ENCODE measurements at regions not wholly inside any gene's neighbourhood (a gene's known extent, or its start where the extent isn't known, plus 50 kb on each side); places are given as distances from the start of the nearest gene placed in this dataset.

DNA sequence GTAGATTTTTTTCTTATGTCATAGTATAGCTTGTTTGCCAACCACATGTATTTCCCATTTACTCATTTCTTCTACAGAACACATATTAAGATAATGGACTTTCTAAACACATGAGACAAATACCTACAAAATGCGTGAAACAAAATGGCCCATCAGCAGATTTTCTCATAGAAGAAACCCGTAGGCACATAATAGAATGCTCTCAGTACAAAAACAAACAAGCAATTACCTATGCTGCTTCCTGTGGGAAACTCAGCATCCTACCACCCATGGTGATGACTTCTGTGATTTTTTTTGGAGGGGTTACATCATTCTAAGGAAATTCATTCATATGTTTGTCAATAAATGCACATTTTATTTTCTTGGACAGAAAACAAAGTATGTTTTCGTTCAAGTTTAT is 343.6 kb downstream of the SPRY1 start:
- TF ChIP-seq, protein P1, sequence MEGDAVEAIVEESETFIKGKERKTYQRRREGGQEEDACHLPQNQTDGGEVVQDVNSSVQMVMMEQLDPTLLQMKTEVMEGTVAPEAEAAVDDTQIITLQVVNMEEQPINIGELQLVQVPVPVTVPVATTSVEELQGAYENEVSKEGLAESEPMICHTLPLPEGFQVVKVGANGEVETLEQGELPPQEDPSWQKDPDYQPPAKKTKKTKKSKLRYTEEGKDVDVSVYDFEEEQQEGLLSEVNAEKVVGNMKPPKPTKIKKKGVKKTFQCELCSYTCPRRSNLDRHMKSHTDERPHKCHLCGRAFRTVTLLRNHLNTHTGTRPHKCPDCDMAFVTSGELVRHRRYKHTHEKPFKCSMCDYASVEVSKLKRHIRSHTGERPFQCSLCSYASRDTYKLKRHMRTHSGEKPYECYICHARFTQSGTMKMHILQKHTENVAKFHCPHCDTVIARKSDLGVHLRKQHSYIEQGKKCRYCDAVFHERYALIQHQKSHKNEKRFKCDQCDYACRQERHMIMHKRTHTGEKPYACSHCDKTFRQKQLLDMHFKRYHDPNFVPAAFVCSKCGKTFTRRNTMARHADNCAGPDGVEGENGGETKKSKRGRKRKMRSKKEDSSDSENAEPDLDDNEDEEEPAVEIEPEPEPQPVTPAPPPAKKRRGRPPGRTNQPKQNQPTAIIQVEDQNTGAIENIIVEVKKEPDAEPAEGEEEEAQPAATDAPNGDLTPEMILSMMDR (IDR thresholded peaks at IDR 0.05), result no peak
- no peak overlapping the region for H3K27ac Mint-ChIP-seq
- H3K4me3 Mint-ChIP-seq, result no peak overlapping the region
- H3K36me3 Mint-ChIP-seq (ENCODE audit: low read depth), result no peaks in the 10 kb centered on the region
- H3K9me3 Mint-ChIP-seq, result no peaks in the 10 kb centered on the region
- DNase-seq, result no peak
- no peaks in the 10 kb centered on the region for H3K27me3 Mint-ChIP-seq (ENCODE audit: insufficient read depth)
- H3K4me1 Mint-ChIP-seq (ENCODE audit: low read depth), result peaks cover 6% of the 10 kb centered on the region; the same call in 1 of the 2 replicates

DNA sequence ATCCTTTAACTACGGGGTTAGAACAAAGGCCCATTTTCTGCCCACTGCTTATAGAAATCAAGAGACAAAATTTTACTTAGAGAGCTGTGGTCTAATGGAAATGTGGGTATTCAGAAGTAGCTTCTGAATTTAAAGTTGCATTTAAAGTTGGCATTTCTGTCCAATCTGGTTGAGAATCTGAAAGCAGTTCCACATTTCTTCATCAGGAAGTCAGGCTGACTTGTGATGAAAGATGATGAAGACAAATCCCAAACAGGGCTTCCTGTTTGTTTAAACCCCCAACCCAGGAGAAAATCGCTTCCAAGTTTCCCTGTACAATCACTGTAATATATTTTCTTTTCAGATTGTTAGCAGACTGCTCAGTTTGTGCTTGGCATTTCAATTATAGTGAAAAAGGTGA is 345.3 kb downstream of the SPRY1 start:
- Mint-ChIP-seq H3K36me3 (ENCODE audit: low read depth) (no peaks in the 10 kb centered on the region), H3K9me3 (no peaks in the 10 kb centered on the region), H3K27ac (no peak overlapping the region), H3K4me3 (no peak overlapping the region), H3K4me1 (ENCODE audit: low read depth) (peaks cover 6% of the 10 kb centered on the region; the same call in 1 of the 2 replicates), H3K27me3 (ENCODE audit: insufficient read depth) (no peaks in the 10 kb centered on the region)
- DNase-seq, result no peak
- TF ChIP-seq, protein P1 (IDR thresholded peaks at IDR 0.05), result no peak

DNA sequence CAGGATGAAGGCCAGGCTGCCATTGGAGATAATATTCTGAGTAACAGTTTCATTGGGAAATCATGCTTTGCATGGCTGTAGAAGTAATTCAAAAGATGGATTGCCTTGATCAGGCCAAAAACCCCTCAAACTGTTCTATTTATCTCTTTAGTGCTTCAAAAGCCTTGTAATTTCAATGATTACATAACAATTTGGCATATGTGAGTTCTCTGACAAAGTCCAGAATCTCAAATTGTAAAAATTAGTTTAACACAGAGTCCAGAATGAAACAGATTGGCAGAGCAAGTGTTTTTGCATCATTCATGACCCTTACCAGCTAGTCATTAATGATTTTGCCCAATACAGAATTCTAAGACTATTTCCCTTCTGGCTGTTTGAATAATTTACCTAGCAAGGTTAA is 347.3 kb downstream of the SPRY1 start:
- DNase-seq, result no peak
- H3K4me1 Mint-ChIP-seq (ENCODE audit: low read depth), result peaks cover 6% of the 10 kb centered on the region; the same call in 1 of the 2 replicates
- no peak overlapping the region for H3K4me3 Mint-ChIP-seq
- no peaks in the 10 kb centered on the region for H3K27me3 Mint-ChIP-seq (ENCODE audit: insufficient read depth)
- no peak overlapping the region for H3K27ac Mint-ChIP-seq
- no peaks in the 10 kb centered on the region for H3K36me3 Mint-ChIP-seq (ENCODE audit: low read depth)
- H3K9me3 Mint-ChIP-seq, result no peaks in the 10 kb centered on the region
- TF ChIP-seq, protein P1 (IDR thresholded peaks at IDR 0.05), result no peak

- no peak overlapping the region for H3K4me3 Mint-ChIP-seq
- TF ChIP-seq, protein P1 (IDR thresholded peaks at IDR 0.05), result no peak
- H3K4me1 Mint-ChIP-seq (ENCODE audit: low read depth), result peaks cover 6% of the 10 kb centered on the region; the same call in 1 of the 2 replicates
- H3K27ac Mint-ChIP-seq, result no peak overlapping the region
- H3K36me3 Mint-ChIP-seq (ENCODE audit: low read depth), result no peaks in the 10 kb centered on the region
- no peak for DNase-seq
- H3K27me3 Mint-ChIP-seq (ENCODE audit: insufficient read depth), result no peaks in the 10 kb centered on the region
- no peaks in the 10 kb centered on the region for H3K9me3 Mint-ChIP-seq
These were observed 348.2 kb downstream of the SPRY1 start for GRCh38 chr4:123744664-123745290.

- H3K36me3 Mint-ChIP-seq (ENCODE audit: low read depth), result no peaks in the 10 kb centered on the region
- no peaks in the 10 kb centered on the region for H3K9me3 Mint-ChIP-seq
- H3K4me1 Mint-ChIP-seq (ENCODE audit: low read depth), result peaks cover 9% of the 10 kb centered on the region; the same call in 1 of the 2 replicates
- no peaks in the 10 kb centered on the region for H3K27me3 Mint-ChIP-seq (ENCODE audit: insufficient read depth)
- no peak for DNase-seq
- TF ChIP-seq, protein P1 (IDR thresholded peaks at IDR 0.05), result no peak; the same call in 1 of the 2 replicates
- no peak overlapping the region for H3K27ac Mint-ChIP-seq
- H3K4me3 Mint-ChIP-seq, result no peak overlapping the region
These were observed 350.4 kb downstream of the SPRY1 start for GRCh38 chr4:123747016-123747415.
